ENCODE measurements at regions not wholly inside any gene's neighbourhood (a gene's known extent, or its start where the extent isn't known, plus 50 kb on each side); places are given as distances from the start of the nearest gene placed in this dataset.
"Not testable (repeated sequence)": the region's sequence is repeated elsewhere in the genome, so short reads cannot be mapped to it uniquely, and the experiment has no call there.

- TF ChIP-seq CTCF, POLR2AphosphoS5, POLR2A, EP300 (IDR thresholded peaks at IDR 0.05): not testable (repeated sequence)
Observed at GRCh38 chr9:93879662-93880407, 75.3 kb downstream of the BARX1 start.

All from gastroesophageal sphincter (tissue), 3 donors.